Cerebellar nuclear complex (tissue), 1 donor: ENCODE measurements at regions not wholly inside any gene's neighbourhood (a gene's known extent, or its start where the extent isn't known, plus 50 kb on each side); places are given as distances from the start of the nearest gene placed in this dataset.

Source experiments
- DNase-seq, 2 experiments: peaks; one replicate each; lab custom pipeline; 2025; lab: John Stamatoyannopoulos, UW

- DNase-seq: no peak
These were observed 293.8 kb upstream of the FBXL7 start for GRCh38 chr5:15206133-15206532.

GRCh38 chr5:15203376-15203775, 296.6 kb upstream of the FBXL7 start:
- DNase-seq: no peak

- DNase-seq: no peak
These were observed 309.0 kb upstream of the FBXL7 start for GRCh38 chr5:15191012-15191411.

GRCh38 chr5:15183520-15183919, 311.9 kb upstream of the ANKH start:
- DNase-seq: no peak

GRCh38 chr5:15170173-15170572, 298.6 kb upstream of the ANKH start:
- DNase-seq: no peak

- no peak for DNase-seq
These were observed 296.8 kb upstream of the ANKH start for GRCh38 chr5:15168358-15168757.

- DNase-seq: no peak
These were observed 288.5 kb upstream of the ANKH start for GRCh38 chr5:15160091-15160490.

- no peak for DNase-seq
These were observed 288.0 kb upstream of the ANKH start for GRCh38 chr5:15159606-15160005.

GRCh38 chr5:15142458-15142857, 270.9 kb upstream of the ANKH start:
- no peak for DNase-seq

GRCh38 chr5:15137414-15137813, 265.8 kb upstream of the ANKH start:
- DNase-seq: no peak

GRCh38 chr5:15135661-15136060, 264.1 kb upstream of the ANKH start:
- no peak for DNase-seq

- DNase-seq: no peak
These were observed 261.9 kb upstream of the ANKH start for GRCh38 chr5:15133456-15133965.

- no peak for DNase-seq
These were observed 261.3 kb upstream of the ANKH start for GRCh38 chr5:15132816-15133405.

GRCh38 chr5:15131909-15132308, 260.3 kb upstream of the ANKH start:
- DNase-seq: no peak

GRCh38 chr5:15124871-15125568, 253.4 kb upstream of the ANKH start:
- no peak for DNase-seq

GRCh38 chr5:15124461-15124860, 252.9 kb upstream of the ANKH start:
- no peak for DNase-seq

- DNase-seq: no peak
These were observed 246.1 kb upstream of the ANKH start for GRCh38 chr5:15117688-15118087.

GRCh38 chr5:15116996-15117395, 245.4 kb upstream of the ANKH start:
- DNase-seq: no peak

- no peak for DNase-seq
These were observed 235.1 kb upstream of the ANKH start for GRCh38 chr5:15106530-15107283.

- DNase-seq: peak in 1 of 2 experiments; percentile 12
These were observed 234.3 kb upstream of the ANKH start for GRCh38 chr5:15105799-15106393.

GRCh38 chr5:15103864-15104263, 232.3 kb upstream of the ANKH start:
- no peak for DNase-seq

- DNase-seq: no peak
These were observed 231.6 kb upstream of the ANKH start for GRCh38 chr5:15103130-15103529.

GRCh38 chr5:15097552-15097951, 226.0 kb upstream of the ANKH start:
- no peak for DNase-seq
